ENCODE measurements at regions not wholly inside any gene's neighbourhood (a gene's known extent, or its start where the extent isn't known, plus 50 kb on each side); places are given as distances from the start of the nearest gene placed in this dataset.

- DNase-seq (ENCODE audit: low read depth in 2 of 2): no peak
Measured at GRCh38 chr11:112464949-112465348, 204.3 kb upstream of the PLET1 start.

- DNase-seq (ENCODE audit: low read depth in 2 of 2): no peak
Measured at GRCh38 chr11:112465433-112466024, 204.9 kb upstream of the PLET1 start.

- no peak for DNase-seq (ENCODE audit: low read depth in 2 of 2)
Measured at GRCh38 chr11:112467721-112468120, 207.1 kb upstream of the PLET1 start.

GRCh38 chr11:112469376-112469775 is 208.7 kb upstream of the PLET1 start:
- no peak for DNase-seq (ENCODE audit: low read depth in 2 of 2)

- DNase-seq (ENCODE audit: low read depth in 2 of 2): no peak
Measured at GRCh38 chr11:112470355-112470754, 209.7 kb upstream of the PLET1 start.

- DNase-seq (ENCODE audit: low read depth in 2 of 2): no peak
Measured at GRCh38 chr11:112471731-112472130, 211.1 kb upstream of the PLET1 start.

- DNase-seq (ENCODE audit: low read depth in 2 of 2): no peak
Measured at GRCh38 chr11:112477152-112477551, 216.5 kb upstream of the PLET1 start.

- DNase-seq (ENCODE audit: low read depth in 2 of 2): no peak
Measured at GRCh38 chr11:112477581-112478317, 217.1 kb upstream of the PLET1 start.

- DNase-seq (ENCODE audit: low read depth in 2 of 2): no peak
Measured at GRCh38 chr11:112478806-112479205, 218.1 kb upstream of the PLET1 start.

GRCh38 chr11:112481431-112481830 is 220.8 kb upstream of the PLET1 start:
- DNase-seq (ENCODE audit: low read depth in 2 of 2): no peak

GRCh38 chr11:112481893-112482292 is 221.2 kb upstream of the PLET1 start:
- no peak for DNase-seq (ENCODE audit: low read depth in 2 of 2)

GRCh38 chr11:112485280-112485679 is 224.6 kb upstream of the PLET1 start:
- DNase-seq (ENCODE audit: low read depth in 2 of 2): no peak

- no peak for DNase-seq (ENCODE audit: low read depth in 2 of 2)
Measured at GRCh38 chr11:112497826-112498225, 237.2 kb upstream of the PLET1 start.

- DNase-seq (ENCODE audit: low read depth in 2 of 2): no peak
Measured at GRCh38 chr11:112498701-112499100, 238.0 kb upstream of the PLET1 start.

- DNase-seq (ENCODE audit: low read depth in 2 of 2): no peak
Measured at GRCh38 chr11:112499153-112499880, 238.7 kb upstream of the PLET1 start.

- DNase-seq (ENCODE audit: low read depth in 2 of 2): no peak
Measured at GRCh38 chr11:112499881-112500204, 239.2 kb upstream of the PLET1 start.

- DNase-seq (ENCODE audit: low read depth in 2 of 2): no peak
Measured at GRCh38 chr11:112503410-112503809, 242.8 kb upstream of the PLET1 start.

GRCh38 chr11:112504056-112504455 is 243.4 kb upstream of the PLET1 start:
- no peak for DNase-seq (ENCODE audit: low read depth in 2 of 2)

- no peak for DNase-seq (ENCODE audit: low read depth in 2 of 2)
Measured at GRCh38 chr11:112506852-112507251, 246.2 kb upstream of the PLET1 start.

- no peak for DNase-seq (ENCODE audit: low read depth in 2 of 2)
Measured at GRCh38 chr11:112507281-112507680, 246.6 kb upstream of the PLET1 start.

- no peak for DNase-seq (ENCODE audit: low read depth in 2 of 2)
Measured at GRCh38 chr11:112508750-112509149, 248.1 kb upstream of the PLET1 start.

- no peak for DNase-seq (ENCODE audit: low read depth in 2 of 2)
Measured at GRCh38 chr11:112509300-112509699, 248.6 kb upstream of the PLET1 start.

- DNase-seq (ENCODE audit: low read depth in 2 of 2): no peak
Measured at GRCh38 chr11:112511271-112511670, 250.6 kb upstream of the PLET1 start.
